ENCODE measurements at regions not wholly inside any gene's neighbourhood (a gene's known extent, or its start where the extent isn't known, plus 50 kb on each side); places are given as distances from the start of the nearest gene placed in this dataset.

DNA sequence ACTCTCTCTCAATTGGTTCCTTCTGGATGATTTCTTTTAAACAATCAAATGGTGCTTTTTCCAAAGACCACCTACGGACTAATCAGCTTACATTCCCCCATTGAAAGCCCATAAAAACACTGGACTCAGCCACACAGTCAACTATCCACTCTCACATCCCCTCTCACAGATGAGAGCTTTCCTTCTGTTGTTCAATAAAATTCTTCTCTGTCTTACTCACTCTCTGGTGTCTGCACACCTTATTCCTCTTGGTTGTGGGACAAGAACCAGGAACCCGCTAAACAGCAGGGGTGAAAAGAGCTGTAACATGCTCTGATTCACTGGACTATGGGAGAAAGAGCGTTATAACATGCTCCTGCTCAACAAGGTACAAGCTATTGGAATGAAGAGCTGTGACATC lies 2896.2 kb downstream of the PCDH9 start:
- TF ChIP-seq, protein P1, sequence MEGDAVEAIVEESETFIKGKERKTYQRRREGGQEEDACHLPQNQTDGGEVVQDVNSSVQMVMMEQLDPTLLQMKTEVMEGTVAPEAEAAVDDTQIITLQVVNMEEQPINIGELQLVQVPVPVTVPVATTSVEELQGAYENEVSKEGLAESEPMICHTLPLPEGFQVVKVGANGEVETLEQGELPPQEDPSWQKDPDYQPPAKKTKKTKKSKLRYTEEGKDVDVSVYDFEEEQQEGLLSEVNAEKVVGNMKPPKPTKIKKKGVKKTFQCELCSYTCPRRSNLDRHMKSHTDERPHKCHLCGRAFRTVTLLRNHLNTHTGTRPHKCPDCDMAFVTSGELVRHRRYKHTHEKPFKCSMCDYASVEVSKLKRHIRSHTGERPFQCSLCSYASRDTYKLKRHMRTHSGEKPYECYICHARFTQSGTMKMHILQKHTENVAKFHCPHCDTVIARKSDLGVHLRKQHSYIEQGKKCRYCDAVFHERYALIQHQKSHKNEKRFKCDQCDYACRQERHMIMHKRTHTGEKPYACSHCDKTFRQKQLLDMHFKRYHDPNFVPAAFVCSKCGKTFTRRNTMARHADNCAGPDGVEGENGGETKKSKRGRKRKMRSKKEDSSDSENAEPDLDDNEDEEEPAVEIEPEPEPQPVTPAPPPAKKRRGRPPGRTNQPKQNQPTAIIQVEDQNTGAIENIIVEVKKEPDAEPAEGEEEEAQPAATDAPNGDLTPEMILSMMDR (conservative IDR thresholded peaks at IDR 0.05) = no peak
- TF ChIP-seq ZFX (IDR thresholded peaks at IDR 0.05) = no peak

Measured in C4-2B (cell line).